CD1c-positive myeloid dendritic cell (primary cell): ENCODE measurements at regions not wholly inside any gene's neighbourhood (a gene's known extent, or its start where the extent isn't known, plus 50 kb on each side); places are given as distances from the start of the nearest gene placed in this dataset.

Source experiments
- DNase-seq: peaks from one replicate; pipeline ENCODE4 v3.0.0-alpha.2; 2016; ENCODE audit errors: extremely low spot score

GRCh38 chr5:169354921-169355320 is 54.0 kb upstream of the SLIT3 start:
- no peak for DNase-seq

- DNase-seq: no peak
Observed at GRCh38 chr5:169354263-169354662, 53.3 kb upstream of the SLIT3 start.

GRCh38 chr5:169352901-169353300 is 52.0 kb upstream of the SLIT3 start:
- no peak for DNase-seq

GRCh38 chr5:169351721-169352120 is 50.8 kb upstream of the SLIT3 start:
- no peak for DNase-seq

- DNase-seq: no peak
Observed at GRCh38 chr5:169350759-169351240, 49.9 kb upstream of the SLIT3 start.
